ENCODE measurements at regions not wholly inside any gene's neighbourhood (a gene's known extent, or its start where the extent isn't known, plus 50 kb on each side); places are given as distances from the start of the nearest gene placed in this dataset.

- no peak for TF ChIP-seq CTCF (conservative IDR thresholded peaks at IDR 0.05)
- no peak overlapping the region for H3K27ac ChIP-seq
Measured at GRCh38 chr17:6943406-6943805, 52.4 kb upstream of the ALOX12 start.
